OCI-LY3 (cell line): ENCODE measurements at regions not wholly inside any gene's neighbourhood (a gene's known extent, or its start where the extent isn't known, plus 50 kb on each side); places are given as distances from the start of the nearest gene placed in this dataset.

Source experiments
- H2AFZ ChIP-seq: fragments of 200-600, 300-600 bp; shearing (Covaris generic); 2 replicates; pipeline ENCODE4 v1.6.0; 2014; ENCODE audit warnings: antibody characterized with exemption, low read depth, low read length
- H3K27ac ChIP-seq: fragments of 200-600, 300-600 bp; sonication (generic); 2 replicates; pipeline ENCODE4 v1.5.1; 2014; ENCODE audit warnings: mild to moderate bottlenecking, low read length, moderate library complexity, mixed read lengths
- H3K27me3 ChIP-seq: fragments of 200-600, 300-600 bp; sonication (generic); 2 replicates; pipeline ENCODE4 v1.6.1; 2014; ENCODE audit warnings: low read depth, low read length, mixed read lengths
- H3K36me3 ChIP-seq: fragments of 200-600, 300-600 bp; sonication (generic); replicated peaks from 2 replicates; pipeline ENCODE3; 2014; ENCODE audit warnings: low read depth, low read length, mixed read lengths
- H3K4me1 ChIP-seq: fragments of 300-600, 200-600 bp; sonication (generic); 2 replicates; pipeline ENCODE4 v1.6.1; 2014; ENCODE audit warnings: low read length, mixed read lengths
- H3K4me2 ChIP-seq: fragments of 200-600, 300-600 bp; sonication (generic); 2 replicates; pipeline ENCODE4 v1.6.1; 2014; ENCODE audit warnings: low read length, mixed read lengths
- H3K4me3 ChIP-seq: fragments of 300-600, 200-600 bp; sonication (generic); 2 replicates; pipeline ENCODE4 v1.5.1; 2014; ENCODE audit warnings: antibody characterized with exemption, mild to moderate bottlenecking, low read length, moderate library complexity
- H3K79me2 ChIP-seq: fragments of 300-600, 200-600 bp; shearing (Covaris generic); 2 replicates; pipeline ENCODE4 v1.6.1; 2014; ENCODE audit warnings: mild to moderate bottlenecking, low read length, mixed read lengths
- H3K9ac ChIP-seq: fragments of 300-600, 200-600 bp; shearing (Covaris generic); 2 replicates; pipeline ENCODE4 v1.6.0; 2014; ENCODE audit warnings: mild to moderate bottlenecking, low read length, moderate library complexity
- H3K9me3 ChIP-seq: fragments of 200-600, 300-600 bp; shearing (Covaris generic); 2 replicates; pipeline ENCODE4 v1.6.1; 2014; ENCODE audit warnings: low read length, mixed read lengths; ENCODE audit not compliant: insufficient read depth
- H4K20me1 ChIP-seq: fragments of 200-600, 300-600 bp; sonication (generic); 2 replicates; pipeline ENCODE4 v1.6.1; 2016; ENCODE audit warnings: low read length, mixed read lengths; ENCODE audit not compliant: insufficient read depth
- EZH2phosphoT487 ChIP-seq: fragments of 200-600 bp; shearing (Covaris generic); IDR thresholded peaks from 2 replicates; pipeline ENCODE4 v1.6.1; 2018; ENCODE audit warnings: antibody characterized with exemption, mixed run types, low read depth
- TF ChIP-seq, protein P1 (sequence below): fragments of 200-600, 300-600 bp; sonication (generic); IDR thresholded peaks from 2 replicates; pipeline ENCODE4 v1.5.1; 2014; ENCODE audit warnings: antibody characterized with exemption, low read length, low read depth

DNA sequence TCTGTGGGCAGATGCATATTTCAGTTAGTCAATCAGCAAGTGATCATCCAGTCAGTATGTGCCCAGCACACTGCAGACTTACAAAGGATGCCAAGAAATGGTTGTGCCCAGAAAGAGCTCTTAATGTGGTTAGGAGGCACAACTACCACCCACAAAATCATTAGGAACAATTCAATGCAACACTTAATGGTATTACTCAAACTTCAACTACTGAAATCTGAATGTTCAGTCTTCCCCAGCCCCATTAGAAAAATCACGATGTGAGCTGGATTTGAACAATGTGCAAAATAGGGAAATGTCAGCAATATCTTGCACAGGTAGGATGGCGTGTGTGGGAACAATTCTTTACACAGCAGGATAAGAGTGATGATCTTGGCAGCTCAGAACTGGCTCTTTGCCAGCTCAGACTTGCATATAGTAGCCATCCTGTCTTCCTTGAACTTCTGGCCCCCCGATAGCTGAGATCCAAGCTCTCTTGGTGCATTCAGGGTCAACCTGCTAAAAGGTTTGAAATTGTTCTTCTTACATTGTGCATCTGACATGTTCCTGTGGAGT lies 556.7 kb upstream of the HTR1E start:
- Histone ChIP-seq H2AFZ (no peak overlapping the region), H3K9ac (no peak overlapping the region), H3K4me3 (no peak overlapping the region), H3K79me2 (no peaks in the 10 kb centered on the region), H3K4me2 (no peak overlapping the region), H3K27me3 (no peaks in the 10 kb centered on the region), H4K20me1 (no peaks in the 10 kb centered on the region), H3K36me3 (no peaks in the 10 kb centered on the region), H3K4me1 (peaks cover 11% of the 10 kb centered on the region), H3K27ac (no peak overlapping the region), H3K9me3 (no peaks in the 10 kb centered on the region)
- no peak for TF ChIP-seq EZH2phosphoT487
- TF ChIP-seq, protein P1, sequence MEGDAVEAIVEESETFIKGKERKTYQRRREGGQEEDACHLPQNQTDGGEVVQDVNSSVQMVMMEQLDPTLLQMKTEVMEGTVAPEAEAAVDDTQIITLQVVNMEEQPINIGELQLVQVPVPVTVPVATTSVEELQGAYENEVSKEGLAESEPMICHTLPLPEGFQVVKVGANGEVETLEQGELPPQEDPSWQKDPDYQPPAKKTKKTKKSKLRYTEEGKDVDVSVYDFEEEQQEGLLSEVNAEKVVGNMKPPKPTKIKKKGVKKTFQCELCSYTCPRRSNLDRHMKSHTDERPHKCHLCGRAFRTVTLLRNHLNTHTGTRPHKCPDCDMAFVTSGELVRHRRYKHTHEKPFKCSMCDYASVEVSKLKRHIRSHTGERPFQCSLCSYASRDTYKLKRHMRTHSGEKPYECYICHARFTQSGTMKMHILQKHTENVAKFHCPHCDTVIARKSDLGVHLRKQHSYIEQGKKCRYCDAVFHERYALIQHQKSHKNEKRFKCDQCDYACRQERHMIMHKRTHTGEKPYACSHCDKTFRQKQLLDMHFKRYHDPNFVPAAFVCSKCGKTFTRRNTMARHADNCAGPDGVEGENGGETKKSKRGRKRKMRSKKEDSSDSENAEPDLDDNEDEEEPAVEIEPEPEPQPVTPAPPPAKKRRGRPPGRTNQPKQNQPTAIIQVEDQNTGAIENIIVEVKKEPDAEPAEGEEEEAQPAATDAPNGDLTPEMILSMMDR = no peak

DNA sequence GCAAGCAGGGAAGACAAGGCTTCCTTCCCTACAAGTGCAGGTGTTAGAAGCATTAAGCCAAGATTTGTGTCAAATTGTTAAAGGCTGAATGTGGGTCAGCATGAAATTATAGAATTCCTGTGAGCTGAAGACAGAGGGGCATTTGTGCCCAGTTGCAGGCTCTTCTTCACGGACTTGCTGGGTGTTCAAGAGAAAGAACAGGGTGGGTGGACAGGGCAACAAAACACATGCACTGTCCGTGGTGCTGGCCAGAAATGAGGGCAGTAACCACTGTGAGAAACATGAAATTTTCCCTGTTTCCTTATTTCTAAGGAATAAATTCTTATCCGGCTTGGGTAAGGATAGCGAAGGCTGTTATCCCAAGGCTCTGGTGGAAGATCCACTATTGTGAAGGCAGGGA lies 579.5 kb upstream of the HTR1E start:
- H3K27ac ChIP-seq = no peak overlapping the region
- H3K79me2 ChIP-seq = no peaks in the 10 kb centered on the region
- no peak overlapping the region for H3K4me3 ChIP-seq
- no peak overlapping the region for H2AFZ ChIP-seq
- H3K9ac ChIP-seq = no peak overlapping the region
- H4K20me1 ChIP-seq = no peaks in the 10 kb centered on the region
- no peaks in the 10 kb centered on the region for H3K36me3 ChIP-seq
- H3K9me3 ChIP-seq = no peaks in the 10 kb centered on the region
- TF ChIP-seq, protein P1 = no peak
- no peak for TF ChIP-seq EZH2phosphoT487
- no peak overlapping the region for H3K4me2 ChIP-seq
- H3K4me1 ChIP-seq = no peaks in the 10 kb centered on the region
- no peaks in the 10 kb centered on the region for H3K27me3 ChIP-seq

DNA sequence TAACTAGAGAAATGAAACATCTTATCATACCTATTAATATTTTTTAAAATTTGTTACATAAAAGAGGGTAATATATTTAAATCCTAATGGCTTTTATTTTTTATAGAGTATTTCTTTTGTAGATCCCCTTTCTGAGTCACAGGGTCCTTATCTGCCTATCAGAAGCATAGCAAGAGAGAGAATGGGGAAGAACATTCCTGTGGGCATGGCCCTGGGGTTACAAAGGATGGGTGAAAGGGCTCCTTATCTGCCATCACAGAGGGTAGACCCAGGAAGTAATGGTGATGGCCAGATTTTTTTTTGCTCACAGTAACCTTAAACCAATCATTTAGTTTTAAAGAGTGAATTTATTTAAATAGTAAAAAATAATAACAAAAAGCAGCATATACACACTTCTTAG lies 582.1 kb upstream of the HTR1E start:
- TF ChIP-seq, protein P1 = no peak
- TF ChIP-seq EZH2phosphoT487 = no peak

DNA sequence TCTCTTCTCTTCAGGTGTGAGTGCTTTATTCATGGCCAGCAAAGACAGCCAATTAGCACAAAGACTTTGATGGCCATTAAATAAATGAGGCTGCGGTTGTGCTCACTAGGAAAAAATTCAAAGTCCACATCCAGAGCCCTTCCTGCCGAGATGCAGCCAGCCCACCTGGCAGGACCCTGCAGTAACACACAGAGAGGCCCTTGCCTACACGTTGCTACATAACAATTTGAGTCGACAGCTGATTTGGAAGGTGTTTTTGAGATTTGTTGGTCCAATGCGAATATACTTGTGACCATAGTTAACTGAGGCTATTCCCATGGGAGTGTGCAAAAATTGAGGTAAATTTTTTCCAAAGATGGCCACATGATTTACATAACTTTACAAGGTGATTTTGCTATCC lies 605.4 kb upstream of the HTR1E start:
- no peaks in the 10 kb centered on the region for H3K4me1 ChIP-seq
- H3K27me3 ChIP-seq = no peaks in the 10 kb centered on the region
- no peak overlapping the region for H3K4me3 ChIP-seq
- H3K4me2 ChIP-seq = no peak overlapping the region
- no peak overlapping the region for H3K9ac ChIP-seq
- no peak overlapping the region for H3K27ac ChIP-seq
- no peaks in the 10 kb centered on the region for H4K20me1 ChIP-seq
- TF ChIP-seq, protein P1 = no peak
- TF ChIP-seq EZH2phosphoT487 = no peak
- no peaks in the 10 kb centered on the region for H3K9me3 ChIP-seq
- no peak overlapping the region for H2AFZ ChIP-seq
- no peaks in the 10 kb centered on the region for H3K36me3 ChIP-seq
- H3K79me2 ChIP-seq = no peaks in the 10 kb centered on the region

More for the DNA sequence above, 582.1 kb upstream of the HTR1E start:
- Histone ChIP-seq H3K27ac (no peak overlapping the region), H3K9me3 (no peaks in the 10 kb centered on the region), H3K4me3 (no peak overlapping the region), H3K9ac (no peak overlapping the region), H3K27me3 (no peaks in the 10 kb centered on the region), H3K4me2 (no peak overlapping the region), H3K79me2 (no peaks in the 10 kb centered on the region), H2AFZ (no peak overlapping the region), H4K20me1 (no peaks in the 10 kb centered on the region), H3K4me1 (no peaks in the 10 kb centered on the region), H3K36me3 (no peaks in the 10 kb centered on the region)
